Kidney (tissue), 13 donors: ENCODE measurements at regions not wholly inside any gene's neighbourhood (a gene's known extent, or its start where the extent isn't known, plus 50 kb on each side); places are given as distances from the start of the nearest gene placed in this dataset.

Experiments used
- DNase-seq, 5 donors: peaks; one replicate each; pipeline ENCODE4 v3.0.0-alpha.2; 2013 to 2020
- FAIRE-seq: peaks from 2 replicates; lab custom pipeline; 2012; peaks lifted over from hg19 to GRCh38; lab: Jason Lieb, UNC
- H3K27ac ChIP-seq, 2 donors: one replicate each; pipeline ENCODE4 v1.7.0; 2013; ENCODE audit warnings: low read depth in 2 of 2, low read length in 2 of 2, inconsistent platforms in 1 of 2
- H3K27me3 ChIP-seq: one replicate; pipeline ENCODE4 v1.7.1; 2013; ENCODE audit warnings: low read length, inconsistent platforms; ENCODE audit not compliant: control insufficient read depth, insufficient read depth
- H3K36me3 ChIP-seq, 3 donors: one replicate each; pipeline versions ENCODE4 v1.7.0 to v1.7.1; 2013; ENCODE audit warnings: low read length in 3 of 3, control low read depth in 1 of 3, inconsistent platforms in 1 of 3; ENCODE audit not compliant: insufficient read depth in 3 of 3, control insufficient read depth in 2 of 3
- H3K4me1 ChIP-seq, 3 donors: one replicate each; pipeline versions ENCODE4 v1.7.0 to v1.7.1; 2013; ENCODE audit warnings: low read length in 3 of 3, inconsistent platforms in 1 of 3, low read depth in 1 of 3; ENCODE audit not compliant: control insufficient read depth in 2 of 3, insufficient read depth in 2 of 3
- H3K4me3 ChIP-seq, 3 donors: one replicate each; pipeline versions ENCODE4 v1.7.0 to v1.8.1; 2013; ENCODE audit warnings: low read length in 3 of 3, control low read depth in 1 of 3, inconsistent platforms in 1 of 3
- H3K9ac ChIP-seq, 3 donors: one replicate each; pipeline versions ENCODE4 v1.7.0 to v1.7.1; 2013; ENCODE audit warnings: low read length in 3 of 3, control low read depth in 1 of 3, inconsistent platforms in 1 of 3
- H3K9me3 ChIP-seq, 3 donors: one replicate each; pipeline versions ENCODE4 v1.7.0 to v1.7.1; 2013; ENCODE audit warnings: low read length in 3 of 3, control low read depth in 1 of 3, inconsistent platforms in 1 of 3; ENCODE audit not compliant: control insufficient read depth in 2 of 3, insufficient read depth in 1 of 3
- CTCF ChIP-seq: IDR thresholded peaks from 3 replicates; pipeline ENCODE4 v1.5.1; 2012; ENCODE audit warnings: mild to moderate bottlenecking, moderate library complexity, borderline replicate concordance; ENCODE audit not compliant: insufficient read depth; ENCODE audit errors: extremely low read depth
- intact Hi-C: fragments of 100-400 bp; cut with DNase I; formaldehyde crosslinking; loops from one replicate; pipeline ENCODE4 v1.11.1; 2022
- donor health status: control.
- donor health status: control.
- donor health status: control.
- donor health status: control.
- donor health status: control.
- donor health status: DM: yes; HTN: yes; CAD: no.
- donor health status: Normal renal cell carcinoma (clear cell type).

- Histone ChIP-seq H3K4me3 (no peak overlapping the region), H3K9ac (no peak overlapping the region), H3K4me1 (no peaks in the 10 kb centered on the region), H3K9me3 (peaks cover 0 to 3% (median 0%) of the 10 kb centered on the region in 3 donors), H3K27me3 (no peaks in the 10 kb centered on the region), H3K27ac (no peak overlapping the region), H3K36me3 (no peaks in the 10 kb centered on the region)
- no peak for TF ChIP-seq CTCF
- FAIRE-seq (no peak), DNase-seq (peak in 2 of 5 donors; percentile 0 to 2)
- intact Hi-C loops, result no loop called here
Observed at GRCh38 chr6:141439513-141439912, 693.2 kb upstream of the GJE1 start.

GRCh38 chr6:141437685-141438084 is 695.0 kb upstream of the GJE1 start:
- no peaks in the 10 kb centered on the region for H3K27me3 ChIP-seq
- no peak overlapping the region for H3K27ac ChIP-seq
- peaks cover 0 to 3% (median 0%) of the 10 kb centered on the region in 3 donors for H3K9me3 ChIP-seq
- intact Hi-C loops, result no loop called here
- H3K4me3 ChIP-seq, result no peak overlapping the region
- no peak overlapping the region for H3K9ac ChIP-seq
- H3K36me3 ChIP-seq, result no peaks in the 10 kb centered on the region
- no peak for TF ChIP-seq CTCF
- no peak for FAIRE-seq
- H3K4me1 ChIP-seq, result no peaks in the 10 kb centered on the region
- DNase-seq, result no peak

- DNase-seq (no peak), FAIRE-seq (no peak)
- no peaks in the 10 kb centered on the region for H3K4me1 ChIP-seq
- H3K9me3 ChIP-seq, result peaks cover 0 to 3% (median 0%) of the 10 kb centered on the region in 3 donors
- H3K27me3 ChIP-seq, result no peaks in the 10 kb centered on the region
- no peak overlapping the region for H3K4me3 ChIP-seq
- H3K9ac ChIP-seq, result no peak overlapping the region
- no peak overlapping the region for H3K27ac ChIP-seq
- H3K36me3 ChIP-seq, result no peaks in the 10 kb centered on the region
- intact Hi-C loops, result no loop called here
- TF ChIP-seq CTCF, result no peak
Observed at GRCh38 chr6:141437011-141437410, 695.7 kb upstream of the GJE1 start.

GRCh38 chr6:141426400-141426980 is 706.2 kb upstream of the GJE1 start:
- H3K9me3 ChIP-seq, result no peaks in the 10 kb centered on the region
- intact Hi-C loops, result no loop called here
- no peaks in the 10 kb centered on the region for H3K4me1 ChIP-seq
- TF ChIP-seq CTCF, result no peak
- no peak overlapping the region for H3K27ac ChIP-seq
- H3K36me3 ChIP-seq, result no peaks in the 10 kb centered on the region
- FAIRE-seq (no peak), DNase-seq (no peak)
- no peaks in the 10 kb centered on the region for H3K27me3 ChIP-seq
- no peak overlapping the region for H3K9ac ChIP-seq
- H3K4me3 ChIP-seq, result no peak overlapping the region
